Motor neuron (in vitro differentiated cells): ENCODE measurements at regions not wholly inside any gene's neighbourhood (a gene's known extent, or its start where the extent isn't known, plus 50 kb on each side); places are given as distances from the start of the nearest gene placed in this dataset.
"Not testable (repeated sequence)": the region's sequence is repeated elsewhere in the genome, so short reads cannot be mapped to it uniquely, and the experiment has no call there.

Experiments used
- ATAC-seq, 8 experiments: fragments of 200-7000 bp; cut with Tn5 transposase; replicated peaks in 6 of 8; 2 replicates each; pipeline ENCODE4 v1.8.0; 2021; ENCODE audit warnings: mild to moderate bottlenecking in 8 of 8, moderate library complexity in 8 of 8
- H3K27ac ChIP-seq, 2 donors: fragments of 250-450 bp; sonication (Bioruptor Pico); 2 replicates each; pipeline ENCODE4 v1.9.0; 2021; ENCODE audit warnings: antibody characterized with exemption in 2 of 2, mild to moderate bottlenecking in 2 of 2, moderate library complexity in 1 of 2
- H3K4me1 ChIP-seq, 2 donors: fragments of 250-450 bp; sonication (Bioruptor Pico); replicated peaks in 1 of 2; 2 replicates each; pipeline ENCODE4 v1.6.1; 2021; ENCODE audit warnings: antibody characterized with exemption in 2 of 2, mild to moderate bottlenecking in 2 of 2, moderate library complexity in 1 of 2
- H3K4me3 ChIP-seq, 5 donors: fragments of 250-450 bp; sonication (Bioruptor Pico); 2 replicates each; pipeline ENCODE4 v1.9.0; 2021; ENCODE audit warnings: antibody characterized with exemption in 5 of 5, mild to moderate bottlenecking in 5 of 5, moderate library complexity in 4 of 5
- WGBS, 10 experiments: fragments of 450-650 bp; shearing (Covaris generic); methylation state at CpG; one replicate each; pipeline ENCODE4 v1.0.0; 2022; 5-methylcytosine and 5-hydroxymethylcytosine counted together
- in situ Hi-C, 9 experiments: fragments of 400-800 bp; cut with MboI; loops; one replicate each; pipeline ENCODE4 v1.15.0; 2021; ENCODE audit warnings: low sequenced_read_pairs in 9 of 9, low pct_unique_long_range_greater_than_20kb in 2 of 9; ENCODE audit not compliant: unreplicated experiment in 9 of 9

DNA sequence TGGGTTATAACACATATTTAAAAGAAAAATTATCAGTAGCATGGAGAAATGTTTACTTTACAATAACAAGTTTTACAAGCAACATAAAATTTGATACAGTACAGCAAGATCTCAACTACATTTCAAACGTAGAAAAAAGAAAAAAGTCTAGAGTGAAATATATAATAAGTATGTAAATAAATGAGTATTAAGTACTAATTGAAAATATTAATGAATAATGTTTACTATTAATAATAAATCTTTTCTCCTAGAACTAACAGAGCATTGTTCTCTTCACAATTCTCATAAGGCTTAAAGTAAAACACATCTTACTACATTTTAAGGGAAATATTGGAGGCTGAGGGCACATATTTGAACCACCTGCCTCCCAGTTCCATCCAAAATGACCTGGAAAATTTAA is 72.1 kb downstream of the TMEM212 start:
- Histone ChIP-seq H3K4me3 (no peak overlapping the region), H3K4me1 (no peaks in the 10 kb centered on the region), H3K27ac (no peak overlapping the region)
- 0 to 83% (median 30%) methylated on average over 1 of the region's 1 CpG; no CpG with 5 or more reads in 1 of the 10 experiments for WGBS, 10 experiments
- in situ Hi-C loops: no loop called here
- ATAC-seq: no peak

DNA sequence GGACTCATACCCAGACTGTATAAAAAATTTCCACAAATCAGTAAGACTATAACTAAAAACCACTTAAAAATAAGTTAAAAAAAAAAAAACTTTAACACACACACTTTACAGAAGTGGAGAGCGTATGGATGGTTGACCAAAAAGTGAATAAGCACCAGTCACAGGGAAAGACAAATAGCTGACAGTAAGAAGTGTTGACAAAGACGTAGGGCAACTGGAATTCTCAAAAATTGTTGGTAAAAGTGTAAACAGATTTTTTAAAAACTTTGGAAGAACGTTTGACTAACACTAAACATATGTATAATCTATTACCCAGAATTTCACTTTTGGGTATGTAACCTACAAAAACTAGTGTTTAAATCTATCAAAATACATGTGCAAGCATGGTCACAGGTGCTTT is 73.7 kb downstream of the TMEM212 start:
- 49 to 100% (median 83%) methylated on average over 1 to 3 of the region's 3 CpGs for WGBS, 10 experiments
- in situ Hi-C loops: no loop called here
- no peak for ATAC-seq

DNA sequence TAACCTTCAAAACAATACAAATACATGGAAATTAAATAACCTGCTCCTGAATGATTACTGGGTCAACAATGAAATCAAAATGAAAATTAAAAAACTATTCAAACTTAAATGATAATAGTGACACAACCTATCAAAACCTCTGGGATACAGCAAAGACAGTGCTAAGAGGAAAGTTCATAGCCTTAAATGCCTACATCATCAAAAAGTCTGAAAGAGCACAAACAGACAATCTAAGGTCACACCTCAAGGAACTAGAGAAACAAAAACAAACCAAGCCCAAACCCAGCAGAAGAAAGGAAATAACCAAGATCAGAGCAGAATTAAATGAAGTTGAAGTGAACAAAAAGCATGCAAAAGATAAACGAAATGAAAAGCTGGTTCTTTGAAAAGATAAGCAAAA is 79.5 kb downstream of the TMEM212 start:
- H3K4me3 ChIP-seq, in situ Hi-C loops, H3K27ac ChIP-seq, ATAC-seq, H3K4me1 ChIP-seq: not testable (repeated sequence)
- 0 to 89% (median 54%) methylated on average over 1 of the region's 1 CpG for WGBS, 10 experiments

More for the DNA sequence above, 73.7 kb downstream of the TMEM212 start:
- H3K4me1 ChIP-seq: no peaks in the 10 kb centered on the region
- H3K27ac ChIP-seq: no peak overlapping the region
- H3K4me3 ChIP-seq: no peak overlapping the region

DNA sequence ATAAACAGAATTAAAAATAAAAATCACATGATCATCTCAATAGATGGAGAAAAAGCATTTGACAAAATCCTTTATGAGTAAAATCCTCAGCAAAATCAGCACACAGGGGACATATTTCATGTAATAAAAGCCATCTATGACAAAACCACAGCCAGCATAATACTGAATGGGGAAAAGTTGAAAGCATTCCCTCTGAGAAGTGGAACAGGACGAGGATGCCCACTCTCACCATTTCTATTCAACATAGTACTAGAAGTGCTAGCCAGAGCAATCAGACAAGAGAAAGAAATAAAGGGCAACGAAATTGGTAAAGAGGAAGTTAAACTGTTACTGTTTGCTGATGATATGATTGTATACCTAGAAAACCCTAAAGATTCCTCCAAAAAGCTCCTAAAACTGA is 80.5 kb downstream of the TMEM212 start:
- H3K4me1 ChIP-seq, H3K4me3 ChIP-seq, in situ Hi-C loops, ATAC-seq, H3K27ac ChIP-seq: not testable (repeated sequence)
- WGBS, 10 experiments: 0 to 81% (median 64%) methylated on average over 1 to 2 of the region's 2 CpGs; no CpG with 5 or more reads in 3 of the 10 experiments

DNA sequence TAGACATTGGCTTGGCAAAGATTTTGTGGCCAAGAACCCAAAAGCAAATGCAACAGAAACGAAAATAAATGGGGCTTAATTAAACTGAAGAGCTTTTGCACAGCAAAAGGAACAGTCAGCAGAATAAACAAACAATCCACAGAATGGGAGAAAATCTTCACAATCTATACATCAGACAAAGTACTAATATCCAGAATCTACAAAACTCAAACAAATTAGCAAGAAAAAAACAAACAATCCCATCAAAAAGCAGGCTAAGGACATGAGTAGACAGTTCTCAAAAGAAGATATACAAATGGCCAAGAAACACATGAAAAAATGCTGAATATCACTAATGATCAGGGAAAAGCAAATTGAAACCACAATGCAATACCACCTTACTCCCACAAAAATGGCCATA is 81.7 kb downstream of the TMEM212 start:
- ATAC-seq, H3K4me1 ChIP-seq, H3K4me3 ChIP-seq, in situ Hi-C loops, H3K27ac ChIP-seq: not testable (repeated sequence)
- WGBS, 10 experiments: 0 to 100% (median 79%) methylated on average over 1 of the region's 1 CpG; no CpG with 5 or more reads in 1 of the 10 experiments

DNA sequence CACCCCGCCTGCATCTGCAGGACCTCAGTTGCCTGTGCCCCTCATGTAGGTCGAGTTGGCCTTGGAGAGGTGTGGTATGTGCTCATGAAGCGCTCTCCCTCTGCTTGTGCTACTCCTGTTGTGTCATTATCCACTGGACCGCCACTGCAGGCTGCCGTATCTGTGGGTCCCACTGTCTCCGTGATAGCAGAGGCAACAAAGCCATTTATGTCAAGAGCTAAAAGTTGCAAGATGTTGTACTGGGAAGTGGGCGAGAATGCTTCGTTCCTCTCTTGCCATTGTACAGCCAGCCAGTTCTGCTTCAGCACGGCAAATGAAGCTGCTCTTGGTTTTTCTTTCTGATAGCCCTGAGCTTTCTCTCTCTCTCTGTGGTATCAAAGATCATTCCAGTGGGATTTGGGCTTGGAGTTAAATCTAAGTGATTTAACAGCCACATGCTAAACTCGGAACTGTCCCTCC is 89.0 kb downstream of the TMEM212 start:
- Histone ChIP-seq H3K27ac (no peak overlapping the region), H3K4me3 (no peak overlapping the region), H3K4me1 (no peaks in the 10 kb centered on the region)
- 33 to 100% (median 75%) methylated on average over 1 to 8 of the region's 10 CpGs; no CpG with 5 or more reads in 2 of the 10 experiments for whole genome bisulfite sequencing, 10 experiments
- in situ Hi-C loops: no loop called here
- ATAC-seq: no peak

DNA sequence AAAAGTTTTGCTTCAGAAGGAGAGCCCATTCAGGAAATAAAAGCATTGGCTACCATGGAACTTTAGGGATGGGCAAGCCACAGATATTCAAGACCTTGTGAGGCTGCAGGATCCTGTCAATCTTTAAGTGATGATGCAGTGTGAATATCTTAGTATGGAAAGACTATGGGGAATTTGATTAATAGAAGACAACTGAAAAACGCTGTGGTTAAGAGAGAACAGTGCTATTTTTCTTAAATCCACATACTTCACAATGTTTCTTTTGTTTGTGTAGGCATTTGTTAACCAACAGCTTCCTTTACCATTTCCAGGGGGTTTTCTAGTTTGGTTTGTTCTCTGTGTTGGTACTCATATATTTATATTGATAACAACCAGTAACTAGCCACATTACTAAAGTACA is 90.3 kb downstream of the TMEM212 start:
- H3K27ac ChIP-seq: no peak overlapping the region
- H3K4me1 ChIP-seq: no peaks in the 10 kb centered on the region
- in situ Hi-C loops: no loop called here
- ATAC-seq: no peak
- no peak overlapping the region for H3K4me3 ChIP-seq
- WGBS, 10 experiments: 0 to 83% (median 60%) methylated on average over 1 of the region's 1 CpG; no CpG with 5 or more reads in 2 of the 10 experiments

DNA sequence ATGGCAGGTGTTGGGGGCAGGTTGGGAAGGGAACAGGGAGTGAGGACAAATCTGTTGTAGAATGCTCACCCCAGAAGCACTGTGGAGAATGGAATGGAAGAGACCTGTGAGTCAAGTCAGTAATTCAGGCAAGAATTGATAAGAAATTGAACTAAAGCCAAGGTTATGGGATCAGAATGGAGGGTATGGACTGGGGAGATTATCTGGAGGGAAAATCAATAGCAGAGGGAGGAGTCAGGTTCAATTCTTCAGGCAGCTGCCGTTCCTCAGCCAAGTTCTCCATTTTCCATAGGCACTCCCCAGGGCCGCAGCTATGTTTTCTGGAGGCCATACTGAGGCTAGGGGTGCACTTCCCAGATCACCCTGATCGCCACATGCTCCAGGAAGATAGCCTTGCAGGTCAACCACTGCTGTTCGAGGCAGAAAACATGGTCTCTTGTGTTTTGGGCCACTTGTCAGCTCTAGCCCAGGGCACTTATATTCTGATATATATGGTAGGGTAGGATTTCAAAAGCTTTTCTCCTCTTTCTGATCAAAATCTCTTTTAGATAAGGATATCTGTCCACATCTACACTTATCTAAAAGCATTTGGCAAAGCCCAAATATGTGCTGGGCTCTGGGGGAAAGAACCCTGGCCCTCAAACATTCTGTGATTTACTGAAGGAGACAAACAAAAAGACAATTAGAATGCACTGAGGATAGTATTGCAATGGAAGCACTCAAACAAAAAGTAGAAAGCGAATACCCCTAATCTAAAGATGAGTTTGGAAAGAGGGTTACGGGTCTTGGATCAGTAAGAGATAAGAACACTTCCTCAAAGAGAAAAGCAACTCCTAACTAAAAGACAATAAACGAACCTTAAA is 92.3 kb downstream of the TMEM212 start:
- Histone ChIP-seq H3K4me1 (no peaks in the 10 kb centered on the region), H3K4me3 (no peak overlapping the region), H3K27ac (no peak overlapping the region)
- in situ Hi-C loops: no loop called here
- 49 to 100% (median 67%) methylated on average over 1 to 7 of the region's 7 CpGs for whole genome bisulfite sequencing, 10 experiments
- ATAC-seq: no peak

DNA sequence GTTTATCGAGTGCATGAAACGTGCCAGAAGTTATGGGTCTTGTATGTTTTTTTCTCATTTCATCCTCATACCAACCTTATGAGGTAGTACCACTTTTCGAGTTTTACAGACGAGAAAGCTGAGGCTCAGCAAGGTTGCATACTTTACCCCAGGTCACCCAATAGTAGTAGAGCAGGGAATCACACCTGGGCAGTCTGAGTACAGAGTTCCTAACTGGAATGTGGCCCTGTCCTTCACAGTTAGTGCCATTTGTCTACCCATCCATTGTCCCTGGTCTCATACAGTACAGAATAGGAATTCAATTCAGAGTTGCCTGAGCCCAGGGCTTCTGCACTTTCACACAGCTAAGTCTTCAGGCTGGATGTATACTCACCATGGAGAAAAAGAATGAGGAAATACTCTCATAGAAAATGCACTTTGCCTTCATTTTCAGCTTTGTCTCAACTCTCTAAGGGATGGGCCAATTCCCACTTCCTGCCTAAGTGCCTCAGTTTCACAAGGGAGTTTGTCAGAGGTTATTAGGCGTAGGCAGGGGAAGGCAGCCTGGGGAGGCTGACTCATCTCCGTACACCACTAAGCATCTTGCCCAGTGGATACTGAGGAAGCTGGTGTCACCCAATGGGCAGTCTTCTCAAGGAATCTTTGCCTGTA is 93.2 kb downstream of the TMEM212 start:
- Histone ChIP-seq H3K4me1 (no peaks in the 10 kb centered on the region), H3K27ac (no peak overlapping the region), H3K4me3 (no peak overlapping the region)
- peak in 2 of 8 experiments; percentile 49 to 61 for ATAC-seq
- in situ Hi-C loops: no loop called here
- 57 to 97% (median 89%) methylated on average over 2 to 6 of the region's 6 CpGs; no CpG with 5 or more reads in 1 of the 10 experiments for WGBS, 10 experiments

DNA sequence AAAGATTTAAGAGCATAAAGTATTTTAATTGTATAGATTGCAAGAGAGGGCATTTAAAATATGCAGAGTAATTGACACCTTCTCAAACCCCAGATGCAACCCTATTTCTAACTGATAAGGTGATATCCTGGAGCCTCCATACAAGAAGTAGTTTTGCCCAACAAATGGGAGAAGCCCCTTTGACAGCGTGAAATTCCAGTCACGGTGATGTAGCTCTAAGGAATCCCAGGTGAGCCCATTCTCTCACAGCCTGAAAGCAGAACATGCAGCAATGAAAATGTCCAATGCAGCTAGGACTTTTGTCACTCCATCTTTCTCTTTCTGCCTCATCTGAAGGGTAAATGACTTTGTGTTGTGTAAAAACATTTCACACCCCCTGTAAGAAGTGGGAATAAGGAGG is 96.4 kb downstream of the TMEM212 start:
- H3K27ac ChIP-seq: no peak overlapping the region
- WGBS, 10 experiments: 83 to 100% (median 100%) methylated on average over 1 to 2 of the region's 2 CpGs; no CpG with 5 or more reads in 5 of the 10 experiments
- ATAC-seq: no peak
- in situ Hi-C loops: no loop called here
- peaks cover 2 to 5% of the 10 kb centered on the region in 2 donors for H3K4me1 ChIP-seq
- H3K4me3 ChIP-seq: no peak overlapping the region

DNA sequence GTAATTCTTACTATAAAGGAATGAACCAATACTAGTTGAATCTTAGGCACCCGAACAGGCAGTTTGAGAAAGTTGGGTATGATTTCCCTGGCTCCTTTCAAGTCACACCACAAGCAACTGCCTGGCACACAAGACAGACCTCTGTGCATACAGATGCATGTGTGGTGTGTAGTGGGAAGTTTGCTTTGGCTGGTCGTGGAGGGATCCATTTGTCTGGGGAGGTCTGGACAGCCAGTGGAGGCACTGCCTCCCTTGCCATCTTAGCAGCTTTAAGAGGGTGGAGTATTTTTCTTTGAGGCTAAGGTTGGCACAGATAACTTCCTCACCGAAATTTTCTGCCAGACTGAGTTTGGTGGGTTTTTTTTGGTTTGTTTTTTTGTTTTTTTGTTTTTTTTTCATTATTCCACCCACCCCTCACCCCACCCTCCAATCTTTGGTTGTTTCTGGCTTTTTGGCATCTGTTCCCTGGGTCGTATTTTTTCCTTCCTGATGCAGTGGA is 97.1 kb downstream of the TMEM212 start:
- no peak for ATAC-seq
- Histone ChIP-seq H3K4me1 (peaks cover 2 to 7% of the 10 kb centered on the region in 2 donors), H3K4me3 (no peak overlapping the region), H3K27ac (no peak overlapping the region)
- 10 to 83% (median 57%) methylated on average over 1 to 4 of the region's 4 CpGs; no CpG with 5 or more reads in 2 of the 10 experiments for WGBS, 10 experiments
- in situ Hi-C loops: no loop called here

DNA sequence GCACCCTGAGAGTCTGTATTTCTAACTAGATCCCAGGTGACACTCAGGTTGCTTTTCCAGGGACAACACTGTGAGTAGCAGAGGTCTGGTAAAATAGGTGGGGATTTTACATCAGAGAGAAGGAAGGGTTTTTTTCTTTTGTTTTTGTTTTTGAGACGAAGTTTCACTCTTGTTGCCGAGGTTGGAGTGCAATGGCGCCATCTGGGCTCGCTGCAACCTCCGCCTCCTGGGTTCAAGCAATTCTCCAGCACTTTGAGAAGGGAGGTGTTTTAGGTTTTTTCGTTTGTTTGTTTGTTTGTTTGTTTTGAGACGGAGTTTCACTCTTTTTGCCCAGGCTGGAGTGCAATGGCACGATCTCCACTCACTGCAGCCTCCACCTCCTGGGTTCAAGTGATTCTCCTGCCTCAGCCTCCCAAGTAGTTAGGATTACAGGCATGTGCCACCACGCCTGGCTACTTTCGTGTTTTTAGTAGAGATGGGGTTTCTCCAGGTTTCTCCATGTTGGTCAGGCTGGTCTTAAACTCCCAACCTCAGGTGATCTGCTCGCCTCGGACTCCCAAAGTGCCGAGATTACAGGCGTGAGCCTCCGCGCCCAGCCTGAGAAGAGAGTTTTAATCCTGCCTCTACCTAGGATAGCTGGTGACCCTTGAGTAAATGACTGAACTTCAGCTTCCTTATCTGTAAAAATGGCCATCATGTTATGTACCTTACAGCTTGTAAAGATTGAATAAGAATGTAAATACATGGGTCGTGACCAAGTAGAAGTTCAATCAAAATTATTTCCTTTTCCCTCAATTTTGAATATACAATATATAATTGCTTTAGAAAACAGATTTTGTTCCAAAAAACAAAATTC is 95.9 kb upstream of the FNDC3B start:
- Histone ChIP-seq H3K27ac (no peak overlapping the region), H3K4me3 (no peak overlapping the region), H3K4me1 (peaks cover 2 to 7% of the 10 kb centered on the region in 2 donors)
- no peak for ATAC-seq
- in situ Hi-C loops: no loop called here
- 73 to 97% (median 90%) methylated on average over 2 to 17 of the region's 17 CpGs for WGBS, 10 experiments
